GM11168 (cell line): ENCODE measurements at regions not wholly inside any gene's neighbourhood (a gene's known extent, or its start where the extent isn't known, plus 50 kb on each side); places are given as distances from the start of the nearest gene placed in this dataset.
"Not testable (repeated sequence)": the region's sequence is repeated elsewhere in the genome, so short reads cannot be mapped to it uniquely, and the experiment has no call there.

Source experiments
- in situ Hi-C: fragments of 300-500 bp; cut with MboI; formaldehyde crosslinking; loops from one replicate; pipeline ENCODE4 v1.12.0; 2022; ENCODE audit warnings: low sequenced_read_pairs; ENCODE audit not compliant: unreplicated experiment

DNA sequence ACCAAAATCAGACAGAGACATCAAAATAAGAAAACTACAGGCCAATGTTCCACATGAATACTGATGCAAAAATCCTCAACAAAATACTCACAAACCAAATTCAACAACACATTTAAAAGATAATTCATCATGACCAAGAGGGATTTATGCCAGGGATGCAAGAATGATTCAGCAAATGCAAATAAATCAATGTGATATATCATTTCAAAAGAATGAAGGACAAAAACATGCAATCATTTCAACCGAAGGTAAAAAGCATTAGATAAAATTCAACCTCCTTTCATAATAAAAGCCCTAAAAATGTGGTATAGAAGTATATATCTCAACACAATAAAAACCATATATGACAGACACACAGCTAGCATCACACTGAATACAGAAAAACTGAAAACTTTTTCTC, 81.5 kb upstream of the LYPLAL1 start:
- in situ Hi-C loops = no loop called here

DNA sequence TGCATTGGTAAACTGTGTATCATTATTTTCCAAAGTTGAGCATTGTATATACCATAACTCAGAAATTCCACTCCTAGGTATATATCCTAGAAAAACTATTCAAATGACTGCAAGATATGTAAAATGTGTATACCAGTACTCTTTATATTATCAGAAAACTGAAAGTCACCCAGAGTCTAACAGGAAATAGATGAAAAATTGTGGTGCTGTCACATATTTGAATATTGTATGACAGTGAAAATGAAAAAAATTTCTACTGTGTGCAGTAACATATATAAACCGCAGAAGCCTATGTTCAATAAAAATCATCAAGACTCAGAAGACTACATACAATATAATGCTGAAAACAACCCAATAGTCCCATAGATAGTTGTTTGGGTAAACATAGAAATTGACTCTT, 74.4 kb upstream of the LYPLAL1 start:
- in situ Hi-C loops = no loop called here

DNA sequence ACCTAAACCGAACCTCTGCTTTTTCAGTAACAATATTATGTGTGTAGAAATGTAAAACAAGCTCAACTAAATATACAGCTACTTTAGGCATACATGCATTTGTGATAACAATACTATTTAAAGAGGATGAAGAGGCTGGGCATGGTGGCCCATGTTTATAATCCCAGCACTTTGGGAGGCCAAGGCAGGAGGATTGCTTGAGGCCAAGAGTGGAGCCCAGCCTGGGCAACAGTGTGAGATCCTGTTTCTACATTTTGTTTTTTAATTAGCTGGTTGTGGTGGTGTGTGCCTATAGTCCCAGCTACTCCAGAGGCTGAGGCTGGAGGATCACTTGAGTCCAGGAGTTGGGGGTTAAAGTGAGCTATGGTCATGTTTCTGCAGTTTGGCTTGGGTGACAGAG, 73.6 kb upstream of the LYPLAL1 start:
- in situ Hi-C loops = no loop called here

DNA sequence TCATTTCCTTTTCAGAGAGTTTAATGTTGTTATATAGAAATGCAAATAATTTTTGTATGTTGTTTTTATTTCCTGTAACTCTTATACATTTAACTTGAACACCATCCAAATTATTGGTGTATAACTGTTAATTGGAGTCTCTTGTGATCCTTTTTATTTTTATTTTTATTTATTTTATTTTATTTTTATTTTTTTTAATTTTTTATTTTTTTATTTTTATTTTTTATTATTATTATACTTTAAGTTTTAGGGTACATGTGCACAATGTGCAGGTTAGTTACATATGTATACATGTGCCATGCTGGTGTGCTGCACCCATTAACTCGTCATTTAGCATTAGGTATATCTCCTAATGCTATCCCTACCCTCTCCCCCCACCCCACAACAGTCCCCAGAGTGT, 71.2 kb upstream of the LYPLAL1 start:
- in situ Hi-C loops = not testable (repeated sequence)

DNA sequence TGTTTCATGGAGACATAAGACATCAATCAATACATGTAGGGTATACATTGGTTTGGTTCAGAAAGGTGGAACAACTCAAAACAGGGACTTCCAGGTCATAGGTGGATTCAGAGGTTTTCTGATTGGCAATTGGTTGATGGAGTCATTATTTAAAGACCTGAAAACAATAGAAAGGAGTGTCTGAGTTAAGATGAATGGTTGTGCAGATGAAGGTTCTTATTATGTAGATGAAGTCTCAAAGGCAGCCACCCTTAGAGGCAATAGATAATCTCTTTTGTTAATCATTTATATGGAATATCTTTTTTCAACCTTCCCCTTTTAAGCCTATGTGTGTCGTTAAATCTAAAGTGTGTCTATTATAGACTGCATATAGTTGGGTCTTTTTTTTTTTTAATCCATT, 67.8 kb upstream of the LYPLAL1 start:
- in situ Hi-C loops = no loop called here

DNA sequence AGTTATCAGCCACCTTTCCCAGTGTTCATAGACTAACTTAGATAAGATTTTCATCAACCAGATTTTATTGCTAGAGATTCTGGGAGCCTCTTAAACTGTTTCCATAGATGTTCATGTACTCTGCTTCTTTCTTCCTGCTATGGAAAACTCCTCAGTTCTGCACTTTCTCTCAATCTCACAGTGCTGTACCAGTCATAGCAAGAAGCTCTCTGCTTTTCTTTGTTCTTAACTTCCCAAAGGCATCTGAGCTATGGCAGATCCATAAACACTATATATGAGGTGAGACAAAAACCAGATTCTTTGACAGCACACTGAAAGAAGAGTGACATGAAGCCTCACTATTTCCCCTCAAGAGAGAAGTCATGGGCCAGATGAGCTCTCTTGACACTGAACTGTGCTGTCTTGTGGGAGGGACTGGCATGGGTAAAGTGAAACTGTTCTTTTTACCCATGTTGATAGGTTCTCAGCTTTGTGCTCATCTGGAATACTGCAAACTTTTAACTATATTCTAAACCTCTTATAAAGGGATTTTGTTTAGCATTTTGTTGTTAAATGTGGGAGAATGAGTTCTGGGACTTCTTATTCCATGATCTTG, 64.2 kb upstream of the LYPLAL1 start:
- in situ Hi-C loops = no loop called here

DNA sequence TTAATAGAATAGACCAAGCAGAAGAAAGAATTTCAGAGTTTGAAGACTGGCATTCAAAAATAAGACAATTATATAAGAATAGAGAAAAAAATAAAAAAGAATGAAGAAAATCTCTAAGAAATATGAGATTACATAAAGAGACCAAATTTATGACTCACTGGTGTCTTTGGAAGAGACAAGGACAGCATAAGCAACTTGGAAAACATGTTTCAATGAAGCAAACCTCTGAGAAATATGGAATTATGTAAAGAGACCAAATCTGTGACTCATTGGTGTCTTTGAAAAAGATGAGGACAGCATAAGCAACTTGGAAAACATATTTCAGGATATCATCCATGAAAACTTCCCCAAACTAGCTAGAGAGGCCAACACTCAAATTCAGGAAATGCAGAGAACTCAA, 60.4 kb upstream of the LYPLAL1 start:
- in situ Hi-C loops = no loop called here

DNA sequence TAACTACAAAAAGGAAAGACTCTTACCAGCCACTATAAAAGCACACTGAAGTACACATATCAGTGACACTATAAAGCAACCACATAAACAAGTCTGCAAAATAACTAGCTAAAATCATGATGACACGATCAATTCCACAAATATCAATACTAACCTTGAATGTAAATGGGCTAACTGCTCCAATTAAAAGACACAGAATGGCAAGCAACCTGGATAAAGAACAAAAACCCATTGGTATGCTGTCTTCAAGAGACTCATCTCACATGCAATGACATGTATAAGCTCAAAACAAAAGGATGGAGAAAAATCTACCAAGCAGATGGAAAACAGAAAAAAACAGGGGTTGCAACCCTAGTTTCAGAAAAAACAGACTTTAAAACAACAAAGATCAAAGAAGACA, 59.7 kb upstream of the LYPLAL1 start:
- in situ Hi-C loops = no loop called here

DNA sequence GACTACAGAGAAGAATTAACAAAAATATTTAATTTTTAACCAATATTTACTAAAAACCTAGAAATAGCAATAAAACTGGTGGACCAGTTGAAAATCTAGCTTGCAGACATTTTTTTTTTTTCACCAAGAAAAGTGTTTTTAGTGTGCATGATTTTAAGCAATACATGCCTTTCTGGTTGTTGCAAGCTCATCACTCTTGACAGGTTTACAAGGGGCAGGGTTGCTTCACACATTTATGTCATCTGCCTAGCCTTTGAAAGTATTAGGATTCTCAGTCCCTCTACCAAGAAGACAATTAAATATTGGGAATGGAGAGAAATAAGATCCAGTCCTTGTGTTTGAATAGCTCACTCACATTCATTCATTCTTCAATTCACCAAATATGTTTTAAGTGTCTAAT, 53.8 kb upstream of the LYPLAL1 start:
- in situ Hi-C loops = no loop called here

DNA sequence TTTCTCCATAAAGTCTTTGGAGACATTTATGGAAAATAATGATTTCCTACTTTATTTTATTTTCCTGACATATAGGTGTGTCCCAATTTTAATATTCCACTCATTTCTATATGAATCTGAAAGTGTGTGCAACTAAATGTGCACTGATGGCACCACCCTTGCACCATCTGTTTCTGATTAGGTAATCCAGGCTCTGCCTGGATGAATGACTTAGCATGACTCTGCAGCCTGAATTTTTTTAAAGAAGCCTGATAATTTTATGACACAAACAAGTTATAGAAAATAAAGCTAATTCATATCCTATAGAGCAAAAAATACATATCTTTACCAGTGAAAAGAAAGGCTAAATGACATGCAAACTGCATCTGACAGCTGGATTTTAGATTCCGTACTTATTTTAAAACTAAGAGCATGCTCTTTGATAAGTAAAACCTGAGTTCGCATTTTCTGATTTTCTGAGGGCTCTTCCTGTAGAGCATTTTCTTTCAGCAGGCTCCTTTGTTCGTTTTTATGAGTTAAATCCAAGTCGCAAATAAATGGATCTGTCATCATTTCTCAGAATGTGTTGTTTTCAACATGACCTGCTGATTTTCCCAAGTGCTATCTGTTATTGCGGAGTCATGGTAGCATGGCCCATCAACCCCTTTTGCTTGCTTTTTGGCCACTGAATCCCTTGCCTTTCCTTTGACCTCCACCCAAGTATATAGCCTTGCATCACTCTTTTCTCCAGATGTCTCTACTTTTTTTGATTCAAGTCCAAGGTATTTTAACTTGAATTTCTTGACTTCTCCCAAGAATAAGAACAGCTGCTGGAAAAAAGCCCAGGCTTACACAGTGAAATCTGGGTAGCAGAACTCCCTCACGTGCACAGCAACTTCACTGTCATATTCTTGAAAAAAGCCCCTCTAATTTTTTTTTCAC, 52.8 kb upstream of the LYPLAL1 start:
- in situ Hi-C loops = no loop called here

DNA sequence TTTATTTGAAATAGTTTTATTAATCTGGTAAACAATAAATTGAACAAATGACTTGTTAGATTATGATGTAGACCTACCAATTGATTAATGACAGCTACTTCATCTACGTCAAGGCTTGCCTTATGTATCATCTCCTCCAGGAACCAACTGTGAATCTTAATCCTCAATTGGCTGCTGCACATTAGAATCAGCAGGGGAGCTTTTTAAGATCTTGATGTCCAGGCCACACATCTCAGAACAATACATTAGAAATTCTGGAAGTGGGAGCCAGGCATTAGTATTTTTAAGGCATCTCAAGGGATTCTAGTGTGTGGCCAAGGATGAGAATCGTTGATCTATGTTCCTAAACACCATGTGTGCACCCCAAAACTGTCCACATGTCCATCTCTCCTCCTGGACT, 52.0 kb upstream of the LYPLAL1 start:
- in situ Hi-C loops = no loop called here

DNA sequence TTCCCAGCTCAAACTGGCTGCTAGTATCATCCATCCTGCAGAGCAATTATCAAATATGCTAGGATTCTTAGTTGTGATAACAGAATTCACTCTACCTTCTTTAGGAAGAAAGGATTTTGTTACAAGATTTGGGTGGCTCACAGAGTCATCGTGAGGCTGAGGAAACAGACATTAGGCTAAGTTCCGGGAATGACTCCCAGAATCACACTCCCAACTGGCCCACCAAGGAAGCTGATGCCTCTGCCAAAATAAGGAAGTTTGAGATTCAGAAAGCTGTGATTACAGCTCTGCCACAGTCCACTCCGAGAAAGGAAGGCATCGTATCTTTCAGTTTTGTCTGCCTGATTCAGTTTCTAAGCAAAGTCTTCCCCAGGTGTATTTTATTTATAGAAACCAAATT, 50.6 kb upstream of the LYPLAL1 start:
- in situ Hi-C loops = no loop called here
